Heart right ventricle (tissue), 16 donors: ENCODE measurements at regions not wholly inside any gene's neighbourhood (a gene's known extent, or its start where the extent isn't known, plus 50 kb on each side); places are given as distances from the start of the nearest gene placed in this dataset.

Experiments
- ATAC-seq, 8 donors: fragments of 200-7000 bp; cut with Tn5 transposase; one replicate each; pipeline ENCODE4 v1.9.1; 2020; ENCODE audit warnings: mild to moderate bottlenecking in 8 of 8, moderate library complexity in 8 of 8, moderate number of reproducible peaks in 1 of 8
- DNase-seq, 2 donors: peaks; one replicate each; pipeline ENCODE4 v3.0.0-alpha.2; 2020
- H3K27ac ChIP-seq, 10 donors: fragments of 200-600 bp; sonication (generic) in 2 of 10; one replicate each; pipeline versions ENCODE4 v1.5.0 to v1.8.0; 2020 to 2022; ENCODE audit warnings: mild to moderate bottlenecking in 3 of 10
- H3K27me3 ChIP-seq, 7 donors: fragments of 200-600 bp; one replicate each; pipeline ENCODE4 v1.8.0; 2021 to 2022; ENCODE audit warnings: mild to moderate bottlenecking in 2 of 7
- H3K36me3 ChIP-seq, 9 donors: fragments of 200-600 bp; sonication (generic) in 1 of 9; one replicate each; pipeline versions ENCODE4 v1.5.0 to v1.8.0; 2020 to 2022; ENCODE audit warnings: mild to moderate bottlenecking in 2 of 9
- H3K4me1 ChIP-seq, 9 donors: fragments of 200-600 bp; sonication (generic) in 1 of 9; one replicate each; pipeline versions ENCODE4 v1.5.0 to v1.8.0; 2020 to 2022; ENCODE audit warnings: mild to moderate bottlenecking in 4 of 9
- H3K4me3 ChIP-seq, 10 donors: fragments of 200-600 bp; sonication (generic) in 2 of 10; one replicate each; pipeline versions ENCODE4 v1.5.0 to v1.8.0; 2020 to 2022; ENCODE audit warnings: mild to moderate bottlenecking in 7 of 10, moderate library complexity in 2 of 10
- H3K9me3 ChIP-seq, 11 donors: fragments of 200-600 bp in 10 of 11; sonication (generic) in 2 of 11; one replicate each; pipeline versions ENCODE4 v1.5.0 to v1.8.0; 2013 to 2022; ENCODE audit warnings: mild to moderate bottlenecking in 2 of 11, control low read depth in 1 of 11, moderate library complexity in 1 of 11
- CTCF ChIP-seq, 9 donors: fragments of 200-600 bp; sonication (generic) in 2 of 9; IDR thresholded peaks; one replicate each; pipeline versions ENCODE4 v1.5.0 to v1.8.0; 2021 to 2022; ENCODE audit warnings: antibody characterized with exemption in 9 of 9, mild to moderate bottlenecking in 5 of 9, moderate library complexity in 1 of 9
- WGBS, 2 donors: extraction: QIAGEN DNeasy Blood & Tissue Kit; methylation state at CpG; one replicate each; pipeline ENCODE4 v1.1.7; 2013; ENCODE audit warnings: inconsistent platforms in 1 of 2; 5-methylcytosine and 5-hydroxymethylcytosine counted together
- intact Hi-C, 10 donors: fragments of 100-400 bp; cut with DNase I; formaldehyde crosslinking; loops; one replicate each; pipeline versions ENCODE4 v1.11.1 to v1.14.2; 2022
- donor health status: Arrhythmogenic right ventricular cardiomyopathy.
- donor health status: ischemic (EF 13 %, LVEDD 7.1; RV severe dilation, severe dysfunction).
- donor health status: healthy with polysubstance abuse.
- donor health status: DM: no; HTN: yes; CAD: no.
- donor health status: DM: no; HTN: no; CAD: no.
- donor health status: ischemic (EF 25% LVEDD 6.9; RV normal size, moderate dysfunction).
- donor health status: ischemic (EF 25% LVEDD 5.7; RV mildly dilated, moderate dysfunction).
- donor health status: healthy.
- donor health status: DM: yes; HTN: yes; CAD: no.
- donor health status: Ischemic cardiomyopathy.
- donor health status: ischemic (EF 35%, LVEDD 5.7; RV mildly dilated, moderate dysfunction).
- donor health status: nonischemic (EF 11% LVEDD 7.7; RV severe dilation, severe dysfunction).
- donor health status: DM: yes; HTN: yes; CAD: no.
- donor health status: PGD.
- donor health status: ischemic (EF 29% LVEDD 5.4; RV normal size, mild dysfunction).
- donor health status: nonischemic (EF 23%, LVEDD 6.1; RV moderate dilation, normal function).

- DNase-seq (no peak), ATAC-seq (no peak)
- peaks cover 0 to 5% (median 0%) of the 10 kb centered on the region in 11 donors for H3K9me3 ChIP-seq
- H3K4me1 ChIP-seq, result no peaks in the 10 kb centered on the region
- no peak overlapping the region for H3K4me3 ChIP-seq
- H3K36me3 ChIP-seq, result no peaks in the 10 kb centered on the region
- WGBS, 2 donors, result 87 to 89% methylated on average over 6 of the region's 6 CpGs
- no peak overlapping the region for H3K27ac ChIP-seq
- intact Hi-C loops, result no loop called here
- peaks cover 0 to 23% (median 14%) of the 10 kb centered on the region in 7 donors for H3K27me3 ChIP-seq
- TF ChIP-seq CTCF (IDR thresholded peaks at IDR 0.05), result no peak
These were observed 89.1 kb downstream of the DHCR7 start for GRCh38 chr11:71358963-71359567.

GRCh38 chr11:71358122-71358728, 90.0 kb downstream of the DHCR7 start:
- intact Hi-C loops, result no loop called here
- Histone ChIP-seq H3K27me3 (peaks cover 0 to 26% (median 14%) of the 10 kb centered on the region in 7 donors), H3K9me3 (peaks cover 0 to 5% (median 0%) of the 10 kb centered on the region in 11 donors), H3K4me1 (no peaks in the 10 kb centered on the region), H3K4me3 (no peak overlapping the region), H3K27ac (no peak overlapping the region), H3K36me3 (no peaks in the 10 kb centered on the region)
- DNase-seq (no peak), ATAC-seq (peak in 1 of 8 donors; percentile 34)
- WGBS, 2 donors, result 74 to 83% methylated on average over 10 of the region's 10 CpGs
- no peak for TF ChIP-seq CTCF (IDR thresholded peaks at IDR 0.05)

- ATAC-seq, result no peak
- H3K27me3 ChIP-seq, result peaks cover 0 to 31% (median 19%) of the 10 kb centered on the region in 7 donors
These were observed 90.8 kb downstream of the DHCR7 start for GRCh38 chr11:71357414-71357813.

GRCh38 chr11:71356904-71357303, 91.3 kb downstream of the DHCR7 start:
- DNase-seq (no peak), ATAC-seq (no peak)
- Histone ChIP-seq H3K4me3 (no peak overlapping the region), H3K4me1 (no peaks in the 10 kb centered on the region), H3K36me3 (no peaks in the 10 kb centered on the region), H3K9me3 (no peaks in the 10 kb centered on the region), H3K27ac (no peak overlapping the region), H3K27me3 (peaks cover 0 to 36% (median 19%) of the 10 kb centered on the region in 7 donors)
- WGBS, 2 donors, result 69 to 75% methylated on average over 6 of the region's 6 CpGs
- intact Hi-C loops, result no loop called here
- TF ChIP-seq CTCF (IDR thresholded peaks at IDR 0.05), result no peak

More at GRCh38 chr11:71357414-71357813, 90.8 kb downstream of the DHCR7 start:
- peaks cover 0 to 5% (median 0%) of the 10 kb centered on the region in 11 donors for H3K9me3 ChIP-seq
- no peak overlapping the region for H3K27ac ChIP-seq
- no peaks in the 10 kb centered on the region for H3K36me3 ChIP-seq
- no peak overlapping the region for H3K4me3 ChIP-seq
- TF ChIP-seq CTCF (IDR thresholded peaks at IDR 0.05), result no peak
- intact Hi-C loops, result no loop called here
- no peak for DNase-seq
- 71 to 76% methylated on average over 9 of the region's 9 CpGs for WGBS, 2 donors
- no peaks in the 10 kb centered on the region for H3K4me1 ChIP-seq
